ENCODE measurements at regions not wholly inside any gene's neighbourhood (a gene's known extent, or its start where the extent isn't known, plus 50 kb on each side); places are given as distances from the start of the nearest gene placed in this dataset.

DNA sequence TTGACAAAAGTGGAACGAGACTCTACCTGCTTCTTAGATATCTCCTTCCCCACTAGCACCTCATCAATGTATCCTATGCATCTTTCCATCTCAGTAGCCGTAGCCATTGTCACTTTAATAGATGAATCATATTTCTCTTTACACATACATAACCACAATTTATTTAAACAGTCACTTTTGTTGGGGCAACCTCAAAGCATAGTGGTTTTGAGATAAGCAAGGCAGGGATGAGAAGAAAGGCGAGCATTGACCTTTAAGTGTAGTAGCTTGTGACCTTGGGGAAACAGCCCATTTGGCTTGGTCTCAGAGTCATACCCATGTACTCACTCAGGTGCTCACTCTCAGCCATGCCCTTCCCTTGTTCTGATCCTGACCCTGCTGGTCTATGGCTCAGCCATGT lies 260.1 kb downstream of the C1orf94 start:
- H2BK15ac ChIP-seq (ENCODE audit: low read depth, low read length): no peak overlapping the region
- no peaks in the 10 kb centered on the region for H3K9me3 ChIP-seq (ENCODE audit: control insufficient read depth, low read depth, low read length)
- no peak overlapping the region for H4K91ac ChIP-seq (ENCODE audit: insufficient read length, low read depth, low read length)
- no peak overlapping the region for H3T11ph ChIP-seq (ENCODE audit: low read length)
- no peak overlapping the region for H2BK20ac ChIP-seq (ENCODE audit: low read depth, low read length, poor library complexity, severe bottlenecking)
- no peaks in the 10 kb centered on the region for H4K20me1 ChIP-seq (ENCODE audit: control insufficient read depth, insufficient read depth, insufficient read length)
- no peak overlapping the region for H3K14ac ChIP-seq (ENCODE audit: insufficient read depth, low read length)
- no peak overlapping the region for H2AFZ ChIP-seq (ENCODE audit: low read length)
- H3K27me3 ChIP-seq (ENCODE audit: insufficient read depth, low read length): no peaks in the 10 kb centered on the region
- no peak overlapping the region for H2BK12ac ChIP-seq (ENCODE audit: insufficient read length, low read depth, low read length)
- Mint-ChIP-seq H3K9me3 (no peaks in the 10 kb centered on the region), H3K4me1 (peaks cover 0 to 3% of the 10 kb centered on the region in 2 experiments; a peak in 3 of 4 replicates), H3K27me3 (ENCODE audit: low read depth) (peaks cover 28% of the 10 kb centered on the region), H3K4me3 (no peak overlapping the region), H3K36me3 (ENCODE audit: insufficient read depth in 1 of 3, low read depth in 3 of 3) (no peaks in the 10 kb centered on the region), H3K27ac (no peak overlapping the region)
- no peaks in the 10 kb centered on the region for H3K79me1 ChIP-seq (ENCODE audit: insufficient read depth, low read depth, low read length, poor library complexity, severe bottlenecking)
- H3K9ac ChIP-seq (ENCODE audit: extremely low read depth, insufficient read length, low read length): no peak overlapping the region
- no peaks in the 10 kb centered on the region for H3K4me1 ChIP-seq (ENCODE audit: insufficient read depth, low read length)
- no peak overlapping the region for H2AK5ac ChIP-seq (ENCODE audit: insufficient read length, low read length)
- DNase-seq: no peak
- H3K23ac ChIP-seq (ENCODE audit: insufficient read length, low read depth, low read length): no peak overlapping the region
- H2BK120ac ChIP-seq (ENCODE audit: low read depth, low read length, poor library complexity, severe bottlenecking): no peak overlapping the region
- no CpG with 5 or more reads among the region's 3 CpGs for WGBS (ENCODE audit: extremely low coverage, insufficient read length, low lambda C conversion rate)
- no peak overlapping the region for H2BK5ac ChIP-seq (ENCODE audit: insufficient read length, low read length)
- no peak overlapping the region for H3K56ac ChIP-seq (ENCODE audit: insufficient read length, low read depth, low read length)
- H4K5ac ChIP-seq (ENCODE audit: insufficient read length, low read depth, low read length): no peak overlapping the region
- no peaks in the 10 kb centered on the region for H3K79me2 ChIP-seq (ENCODE audit: insufficient read depth, low read length)
- H3K23me2 ChIP-seq (ENCODE audit: insufficient read length, low read depth, low read length, poor library complexity, severe bottlenecking): no peaks in the 10 kb centered on the region
- H3K27ac ChIP-seq (ENCODE audit: insufficient read length, low read depth, low read length): no peak overlapping the region
- H4K8ac ChIP-seq (replicated peaks; ENCODE audit: insufficient read length, low read depth, low read length): no peak overlapping the region
- TF ChIP-seq, protein P1, sequence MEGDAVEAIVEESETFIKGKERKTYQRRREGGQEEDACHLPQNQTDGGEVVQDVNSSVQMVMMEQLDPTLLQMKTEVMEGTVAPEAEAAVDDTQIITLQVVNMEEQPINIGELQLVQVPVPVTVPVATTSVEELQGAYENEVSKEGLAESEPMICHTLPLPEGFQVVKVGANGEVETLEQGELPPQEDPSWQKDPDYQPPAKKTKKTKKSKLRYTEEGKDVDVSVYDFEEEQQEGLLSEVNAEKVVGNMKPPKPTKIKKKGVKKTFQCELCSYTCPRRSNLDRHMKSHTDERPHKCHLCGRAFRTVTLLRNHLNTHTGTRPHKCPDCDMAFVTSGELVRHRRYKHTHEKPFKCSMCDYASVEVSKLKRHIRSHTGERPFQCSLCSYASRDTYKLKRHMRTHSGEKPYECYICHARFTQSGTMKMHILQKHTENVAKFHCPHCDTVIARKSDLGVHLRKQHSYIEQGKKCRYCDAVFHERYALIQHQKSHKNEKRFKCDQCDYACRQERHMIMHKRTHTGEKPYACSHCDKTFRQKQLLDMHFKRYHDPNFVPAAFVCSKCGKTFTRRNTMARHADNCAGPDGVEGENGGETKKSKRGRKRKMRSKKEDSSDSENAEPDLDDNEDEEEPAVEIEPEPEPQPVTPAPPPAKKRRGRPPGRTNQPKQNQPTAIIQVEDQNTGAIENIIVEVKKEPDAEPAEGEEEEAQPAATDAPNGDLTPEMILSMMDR (conservative IDR thresholded peaks at IDR 0.05): no peak
- no peak overlapping the region for H3K4me2 ChIP-seq (ENCODE audit: insufficient read depth, insufficient read length, low read length)
- H3K18ac ChIP-seq (ENCODE audit: insufficient read length, low read depth, low read length): no peak overlapping the region
- no peak overlapping the region for H3K4ac ChIP-seq (ENCODE audit: low read depth, low read length)

Data from H9 (cell line).